Nephron progenitor cell (in vitro differentiated cells): ENCODE measurements at regions not wholly inside any gene's neighbourhood (a gene's known extent, or its start where the extent isn't known, plus 50 kb on each side); places are given as distances from the start of the nearest gene placed in this dataset.
A peak's percentile ranks its signal among the peaks of the same experiment; 100 is the strongest.

Source experiments
- DNase-seq: peaks from one replicate; pipeline ENCODE4 v3.0.0; 2021
- H3K27ac Mint-ChIP-seq: 2 replicates; pipeline ENCODE4 v1.8.0; 2021; ENCODE audit warnings: mild to moderate bottlenecking, moderate library complexity, mixed read lengths
- H3K27me3 Mint-ChIP-seq: 2 replicates; pipeline ENCODE4 v1.8.0; 2021; ENCODE audit warnings: mild to moderate bottlenecking, low read depth, mixed read lengths; ENCODE audit not compliant: poor library complexity
- H3K36me3 Mint-ChIP-seq: 2 replicates; pipeline ENCODE4 v1.8.0; 2021; ENCODE audit warnings: low read depth, mixed read lengths
- H3K4me1 Mint-ChIP-seq: 2 replicates; pipeline ENCODE4 v1.8.0; 2021; ENCODE audit warnings: mixed read lengths
- H3K4me3 Mint-ChIP-seq: 2 replicates; pipeline ENCODE4 v1.8.0; 2021; ENCODE audit warnings: mild to moderate bottlenecking, moderate library complexity, mixed read lengths
- H3K9me3 Mint-ChIP-seq: 2 replicates; pipeline ENCODE4 v1.8.0; 2021; ENCODE audit warnings: mild to moderate bottlenecking, moderate library complexity, mixed read lengths
- CTCF ChIP-seq: fragments of 200-600 bp; sonication (generic); IDR thresholded peaks from 2 replicates; pipeline ENCODE4 v1.5.0; 2021; ENCODE audit warnings: antibody characterized with exemption

DNA sequence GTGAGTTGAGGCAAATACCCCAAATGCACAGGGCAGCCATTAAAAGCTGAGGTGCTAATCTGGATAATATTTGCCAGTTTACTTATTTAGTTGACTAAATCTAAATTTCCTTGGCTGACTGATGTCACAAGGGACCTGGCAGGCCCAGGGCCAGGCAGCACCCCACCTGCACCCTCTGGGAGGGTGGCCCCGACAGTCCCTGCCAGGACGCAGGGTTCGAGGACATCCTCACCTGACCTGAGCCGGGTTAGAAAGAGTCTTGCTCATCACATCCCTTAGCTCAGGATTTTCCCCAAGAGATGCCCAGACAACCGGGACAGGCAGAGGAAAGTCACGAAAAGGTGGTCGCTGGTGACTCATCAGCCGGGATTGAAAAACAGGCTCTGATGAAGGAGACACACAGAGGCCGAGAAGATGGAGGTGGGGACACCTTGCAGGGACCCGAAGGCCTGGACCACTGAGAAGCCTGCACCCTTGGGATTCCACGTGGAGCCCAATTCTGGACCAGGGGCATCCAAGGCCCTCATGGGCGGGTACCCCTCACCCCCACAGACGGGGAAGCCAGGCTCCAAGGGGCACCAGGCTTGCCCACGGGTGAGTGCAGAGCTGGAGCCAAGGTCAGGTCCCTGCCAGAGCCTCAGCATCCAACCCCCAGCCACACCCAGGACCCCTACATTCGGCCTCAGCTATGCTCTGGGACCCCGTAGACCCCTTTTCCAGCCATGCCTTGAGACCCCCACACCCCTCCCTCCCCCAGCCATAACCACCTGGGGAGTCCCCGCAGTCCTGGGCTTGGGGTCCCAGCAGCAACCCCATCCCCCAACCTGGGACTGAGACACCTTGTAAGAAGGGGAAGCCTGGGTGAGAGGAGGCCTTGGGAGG is 103.2 kb downstream of the SOX1 start:
- peaks cover 41% of the 10 kb centered on the region for H3K27me3 Mint-ChIP-seq
- peaks cover 22% of the 10 kb centered on the region for H3K9me3 Mint-ChIP-seq
- H3K4me3 Mint-ChIP-seq = no peak overlapping the region
- peaks cover 22% of the 10 kb centered on the region for H3K4me1 Mint-ChIP-seq
- H3K27ac Mint-ChIP-seq = no peak overlapping the region
- DNase-seq = no peak
- TF ChIP-seq CTCF = no peak
- H3K36me3 Mint-ChIP-seq = peaks cover 4% of the 10 kb centered on the region

DNA sequence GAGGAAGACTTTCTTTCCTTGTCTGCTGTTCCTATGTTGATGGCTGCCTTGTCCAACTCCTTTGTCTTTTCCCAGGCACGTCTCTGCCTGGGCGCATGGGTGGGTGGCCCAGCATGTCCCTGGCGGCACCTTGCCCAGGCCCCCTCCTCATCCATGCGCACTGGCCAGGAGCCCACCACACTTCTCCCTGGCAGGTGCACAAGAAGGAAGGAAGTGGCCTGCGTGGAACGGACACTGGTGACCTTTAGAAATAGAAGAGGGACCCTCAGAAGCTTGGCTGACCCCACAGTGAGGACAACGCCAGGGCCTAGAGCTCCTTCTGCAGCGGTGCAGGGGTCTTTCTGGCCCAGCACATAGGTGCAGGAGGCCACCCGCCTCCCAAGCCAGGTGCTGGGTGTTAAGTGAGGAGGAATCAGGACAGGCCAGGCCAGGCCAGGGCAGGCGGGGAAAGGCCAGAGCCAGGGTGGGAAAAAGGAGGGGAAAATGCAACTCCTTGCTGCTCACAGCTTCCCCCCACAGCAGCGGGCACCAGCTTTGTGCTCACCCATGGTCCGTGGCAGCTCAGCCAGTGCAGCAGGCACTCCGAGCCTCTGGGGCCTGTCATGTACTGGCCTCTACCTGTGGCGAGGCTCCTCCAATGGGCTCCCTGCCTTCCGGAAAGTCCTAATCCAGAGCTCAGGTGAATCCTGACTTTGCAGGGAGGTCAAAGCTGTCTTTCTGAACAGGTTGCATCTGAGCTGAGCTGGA is 104.0 kb downstream of the SOX1 start:
- Mint-ChIP-seq H3K9me3 (peaks cover 21% of the 10 kb centered on the region), H3K27ac (no peak overlapping the region), H3K27me3 (peaks cover 41% of the 10 kb centered on the region), H3K36me3 (peaks cover 4% of the 10 kb centered on the region), H3K4me3 (no peak overlapping the region), H3K4me1 (peaks cover 17% of the 10 kb centered on the region)
- TF ChIP-seq CTCF = no peak
- no peak for DNase-seq

DNA sequence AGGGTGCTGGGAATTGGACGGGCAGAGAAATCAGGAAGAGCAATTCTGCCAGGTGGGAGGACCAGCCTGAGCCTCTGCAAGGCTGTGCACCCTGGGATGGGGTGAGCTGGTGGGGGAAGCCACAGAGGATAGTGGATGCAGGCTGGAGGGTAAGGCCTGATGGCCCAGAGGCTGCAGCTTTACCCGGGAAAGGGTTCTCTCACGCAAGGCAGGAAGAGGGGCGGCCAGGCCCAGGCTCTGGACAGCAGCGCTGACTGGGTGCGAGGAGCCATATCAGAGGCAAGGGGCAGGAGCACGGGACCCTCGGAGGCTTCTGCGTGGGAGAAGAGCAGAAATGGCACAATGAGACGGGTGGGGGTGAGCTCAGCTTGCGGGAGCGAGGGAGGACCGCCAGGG is 104.6 kb downstream of the SOX1 start:
- Mint-ChIP-seq H3K27ac (no peak overlapping the region), H3K9me3 (peaks cover 21% of the 10 kb centered on the region)
- DNase-seq = no peak

DNA sequence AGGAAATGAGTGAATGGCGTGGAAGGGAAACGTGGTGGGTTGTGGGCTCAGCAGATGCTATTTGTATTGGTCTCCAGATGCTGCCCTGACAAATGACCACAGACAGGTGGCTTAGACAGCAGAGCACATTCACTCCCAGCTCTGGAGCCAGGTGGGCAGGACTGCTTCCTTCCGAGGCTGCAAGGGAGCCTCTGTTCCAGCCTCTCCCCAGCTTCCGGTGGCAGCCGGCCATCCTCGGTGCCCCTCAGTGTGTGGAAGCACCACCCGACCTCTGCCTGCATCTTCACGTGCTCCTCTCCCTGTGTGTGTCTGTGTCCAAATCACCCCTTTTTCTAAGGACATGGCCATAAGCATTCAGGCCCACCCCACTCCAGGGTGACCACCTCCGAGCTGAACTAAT is 105.1 kb downstream of the SOX1 start:
- Mint-ChIP-seq H3K36me3 (peaks cover 4% of the 10 kb centered on the region), H3K4me3 (no peak overlapping the region), H3K27ac (no peak overlapping the region), H3K9me3 (peaks cover 21% of the 10 kb centered on the region), H3K4me1 (peaks cover 15% of the 10 kb centered on the region), H3K27me3 (peaks cover 33% of the 10 kb centered on the region)
- DNase-seq = no peak
- no peak for TF ChIP-seq CTCF

More for the DNA sequence above, 104.6 kb downstream of the SOX1 start:
- Mint-ChIP-seq H3K27me3 (peaks cover 37% of the 10 kb centered on the region), H3K4me3 (no peak overlapping the region), H3K4me1 (peaks cover 15% of the 10 kb centered on the region), H3K36me3 (peaks cover 4% of the 10 kb centered on the region)
- no peak for TF ChIP-seq CTCF

DNA sequence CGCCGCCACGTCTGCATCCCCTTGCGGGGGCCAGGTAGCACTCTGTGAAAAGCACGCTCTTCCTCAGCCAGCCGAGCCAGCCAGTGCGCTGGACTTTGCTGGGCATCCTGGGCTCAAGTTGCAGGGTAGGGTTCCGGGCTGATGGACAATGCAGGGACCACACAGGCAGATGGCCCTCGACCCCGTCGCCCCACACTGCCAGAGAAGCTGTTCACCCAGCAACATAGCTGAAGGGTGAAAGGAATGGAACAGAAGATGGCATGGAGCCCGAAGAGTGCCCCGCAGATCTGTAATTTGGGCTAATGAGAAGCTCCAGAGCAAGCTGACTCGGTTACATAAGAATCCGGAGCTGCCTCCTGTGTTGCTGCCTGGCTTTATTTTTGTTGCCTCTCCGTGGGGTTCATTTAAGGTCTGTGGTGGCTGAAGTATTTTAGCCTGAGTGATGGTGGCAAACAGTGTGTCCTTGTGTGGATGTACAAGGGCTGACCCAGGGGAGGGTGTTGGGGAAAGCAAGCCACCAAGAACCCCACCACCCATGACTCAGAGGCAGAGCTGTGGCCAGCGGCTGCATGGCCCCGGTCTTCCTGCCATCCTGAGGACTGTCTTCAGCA is 105.8 kb downstream of the SOX1 start:
- no peak overlapping the region for H3K4me3 Mint-ChIP-seq
- DNase-seq = peak; percentile 20
- H3K4me1 Mint-ChIP-seq = peaks cover 15% of the 10 kb centered on the region
- TF ChIP-seq CTCF = no peak
- H3K27me3 Mint-ChIP-seq = peaks cover 35% of the 10 kb centered on the region
- peaks cover 21% of the 10 kb centered on the region for H3K9me3 Mint-ChIP-seq
- H3K27ac Mint-ChIP-seq = no peak overlapping the region
- H3K36me3 Mint-ChIP-seq = peaks cover 4% of the 10 kb centered on the region
